ENCODE measurements at regions not wholly inside any gene's neighbourhood (a gene's known extent, or its start where the extent isn't known, plus 50 kb on each side); places are given as distances from the start of the nearest gene placed in this dataset.

DNA sequence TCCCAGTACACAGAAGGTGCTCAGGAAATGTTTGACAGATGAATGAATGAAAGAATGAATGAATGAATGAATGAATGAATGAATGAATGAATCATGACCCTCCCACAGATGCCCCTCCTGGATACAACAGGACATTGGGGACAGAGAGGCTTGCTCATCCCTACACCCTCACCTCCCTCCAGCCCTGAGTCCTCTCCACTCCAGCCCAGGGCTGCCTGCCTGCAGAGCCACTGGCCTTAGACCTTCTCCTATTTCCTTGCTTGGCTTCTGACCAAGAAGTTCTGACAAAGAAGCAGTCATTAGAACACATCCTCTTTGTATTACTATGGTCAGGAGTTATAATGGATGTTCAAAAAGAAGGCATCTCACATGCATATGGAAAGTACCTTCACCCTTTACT lies 240.7 kb upstream of the DAPK1 start:
- intact Hi-C loops (cut with micrococcal nuclease), result no loop called here
- no peak for ATAC-seq
- Histone ChIP-seq H3K9me2 (ENCODE audit: insufficient read depth) (no peaks in the 10 kb centered on the region), H2AFZ (ENCODE audit: low read depth, low read length, poor library complexity, severe bottlenecking) (no peak overlapping the region), H3K4me3 (replicated peaks in 1 of 2; ENCODE audit: low read depth in 1 of 2, low read length in 2 of 2) (no peak overlapping the region), H3K9ac (ENCODE audit: low read length) (no peak overlapping the region), H3K9me3 (ENCODE audit: control insufficient read depth in 1 of 2, insufficient read depth in 1 of 2, low read depth in 1 of 2, low read length in 2 of 2) (no peaks in the 10 kb centered on the region), H4K20me1 (ENCODE audit: insufficient read depth) (no peaks in the 10 kb centered on the region), H3K4me2 (ENCODE audit: low read length) (no peak overlapping the region), H3K4me1 (ENCODE audit: control insufficient read depth in 1 of 2, insufficient read depth in 2 of 2, low read length in 2 of 2) (no peaks in the 10 kb centered on the region), H3K36me3 (ENCODE audit: control insufficient read depth in 1 of 2, insufficient read depth in 2 of 2, low read length in 2 of 2) (no peaks in the 10 kb centered on the region), H3K27me3 (ENCODE audit: insufficient read depth, low read length) (peaks cover 52% of the 10 kb centered on the region), H3K27ac (ENCODE audit: low read depth, low read length) (no peak overlapping the region), H3K79me2 (ENCODE audit: insufficient read depth, low read length) (no peaks in the 10 kb centered on the region)
- no peak for DNase-seq (ENCODE audit: low read depth, low spot score)
- TF ChIP-seq RAD21 (IDR thresholded peaks at IDR 0.05; ENCODE audit: low read depth) (no peak), ELF1 (IDR thresholded peaks at IDR 0.05; ENCODE audit: borderline replicate concordance, low read depth) (no peak), SIN3A (IDR thresholded peaks at IDR 0.05; ENCODE audit: low read depth) (no peak), YY1 (IDR thresholded peaks at IDR 0.05; ENCODE audit: extremely low read depth, insufficient replicate concordance, low read depth, low read length) (no peak)
- TF ChIP-seq, protein P1, sequence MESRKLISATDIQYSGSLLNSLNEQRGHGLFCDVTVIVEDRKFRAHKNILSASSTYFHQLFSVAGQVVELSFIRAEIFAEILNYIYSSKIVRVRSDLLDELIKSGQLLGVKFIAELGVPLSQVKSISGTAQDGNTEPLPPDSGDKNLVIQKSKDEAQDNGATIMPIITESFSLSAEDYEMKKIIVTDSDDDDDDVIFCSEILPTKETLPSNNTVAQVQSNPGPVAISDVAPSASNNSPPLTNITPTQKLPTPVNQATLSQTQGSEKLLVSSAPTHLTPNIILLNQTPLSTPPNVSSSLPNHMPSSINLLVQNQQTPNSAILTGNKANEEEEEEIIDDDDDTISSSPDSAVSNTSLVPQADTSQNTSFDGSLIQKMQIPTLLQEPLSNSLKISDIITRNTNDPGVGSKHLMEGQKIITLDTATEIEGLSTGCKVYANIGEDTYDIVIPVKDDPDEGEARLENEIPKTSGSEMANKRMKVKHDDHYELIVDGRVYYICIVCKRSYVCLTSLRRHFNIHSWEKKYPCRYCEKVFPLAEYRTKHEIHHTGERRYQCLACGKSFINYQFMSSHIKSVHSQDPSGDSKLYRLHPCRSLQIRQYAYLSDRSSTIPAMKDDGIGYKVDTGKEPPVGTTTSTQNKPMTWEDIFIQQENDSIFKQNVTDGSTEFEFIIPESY (IDR thresholded peaks at IDR 0.05; ENCODE audit: extremely low read depth, insufficient replicate concordance, low read length), result no peak
- ChIA-PET POLR2A (no interaction called here), CTCF (no interaction called here), RAD21 (ENCODE audit: low non-redundant PET in 1 of 2, low total read pairs in 2 of 2, uncharacterized antibody in 2 of 2, unreplicated experiment in 2 of 2) (no interaction called here)
- no TSS peak for BruUV-seq (replicated peaks)

DNA sequence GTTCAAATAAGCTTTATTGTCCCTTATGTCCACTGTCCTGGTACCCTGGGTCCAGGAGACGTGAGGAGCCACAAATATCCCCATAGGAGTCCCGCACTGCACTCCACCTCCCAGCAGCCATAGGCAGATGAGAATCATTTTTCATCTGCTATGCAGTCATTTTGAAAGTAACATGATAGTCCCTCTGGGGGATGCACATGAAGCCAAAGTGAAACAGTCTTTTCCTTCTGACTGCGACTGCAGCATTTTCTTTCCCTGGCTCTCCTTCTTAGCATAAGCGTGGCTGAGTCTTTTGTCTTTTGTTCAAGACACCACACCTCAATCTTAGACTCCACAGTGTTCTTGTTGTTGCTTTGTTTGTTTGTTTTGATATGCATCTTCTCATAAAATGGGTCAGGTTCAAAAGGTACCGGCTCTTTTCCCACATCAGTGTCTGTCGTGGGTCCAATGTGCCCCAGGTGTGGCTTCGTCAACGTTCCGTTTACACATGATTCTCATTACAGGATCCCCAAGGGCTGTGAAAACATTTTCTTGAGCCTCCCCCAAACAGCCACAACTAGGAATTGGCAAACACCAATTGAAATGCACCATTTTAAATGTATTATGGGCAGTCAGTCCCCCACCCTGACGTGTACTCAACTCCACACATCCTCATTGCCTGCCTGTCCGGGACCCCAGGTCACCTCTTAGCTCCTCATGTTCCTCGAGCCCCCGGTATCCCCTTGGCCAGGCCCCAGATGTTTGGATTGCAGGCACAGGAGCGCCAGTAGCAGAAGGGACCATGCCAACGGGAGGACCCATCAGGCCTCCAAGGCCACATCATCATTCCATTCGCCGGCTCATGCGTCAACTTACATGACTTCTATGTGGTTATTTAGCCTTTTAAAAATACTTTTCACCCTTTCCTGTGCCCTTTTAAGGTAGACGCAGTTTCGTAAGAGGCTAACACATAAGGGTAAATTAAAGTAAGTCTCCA lies 237.8 kb upstream of the DAPK1 start:
- H3K9me3 ChIP-seq (ENCODE audit: control insufficient read depth in 1 of 2, insufficient read depth in 1 of 2, low read depth in 1 of 2, low read length in 2 of 2), result no peaks in the 10 kb centered on the region
- no peak overlapping the region for H3K9ac ChIP-seq (ENCODE audit: low read length)
- no peaks in the 10 kb centered on the region for H3K9me2 ChIP-seq (ENCODE audit: insufficient read depth)
- RAD21 ChIA-PET (ENCODE audit: low non-redundant PET in 1 of 2, low total read pairs in 2 of 2, uncharacterized antibody in 2 of 2, unreplicated experiment in 2 of 2), result no interaction called here
- H3K79me2 ChIP-seq (ENCODE audit: insufficient read depth, low read length), result no peaks in the 10 kb centered on the region
- no peaks in the 10 kb centered on the region for H3K4me1 ChIP-seq (ENCODE audit: control insufficient read depth in 1 of 2, insufficient read depth in 2 of 2, low read length in 2 of 2)
- ATAC-seq (no peak), DNase-seq (ENCODE audit: low read depth, low spot score) (no peak)
- peaks cover 39% of the 10 kb centered on the region for H3K27me3 ChIP-seq (ENCODE audit: insufficient read depth, low read length)
- H3K36me3 ChIP-seq (ENCODE audit: control insufficient read depth in 1 of 2, insufficient read depth in 2 of 2, low read length in 2 of 2), result no peaks in the 10 kb centered on the region
- no TSS peak for BruUV-seq (replicated peaks)
- H3K27ac ChIP-seq (ENCODE audit: low read depth, low read length), result no peak overlapping the region
- H3K4me3 ChIP-seq (replicated peaks in 1 of 2; ENCODE audit: low read depth in 1 of 2, low read length in 2 of 2), result no peak overlapping the region
- H2AFZ ChIP-seq (ENCODE audit: low read depth, low read length, poor library complexity, severe bottlenecking), result no peak overlapping the region
- POLR2A ChIA-PET, result no interaction called here
- H4K20me1 ChIP-seq (ENCODE audit: insufficient read depth), result no peaks in the 10 kb centered on the region
- intact Hi-C loops (cut with micrococcal nuclease), result no loop called here
- CTCF ChIA-PET, result no interaction called here
- no peak overlapping the region for H3K4me2 ChIP-seq (ENCODE audit: low read length)
- TF ChIP-seq RAD21 (IDR thresholded peaks at IDR 0.05; ENCODE audit: low read depth) (no peak), TCF7L2 (IDR thresholded peaks at IDR 0.05; ENCODE audit: borderline replicate concordance, extremely low read depth, insufficient read depth, insufficient read length) (no peak), SP1 (IDR thresholded peaks at IDR 0.05; ENCODE audit: low read depth) (no peak), SIN3A (IDR thresholded peaks at IDR 0.05; ENCODE audit: low read depth) (no peak)
- TF ChIP-seq, protein P2, sequence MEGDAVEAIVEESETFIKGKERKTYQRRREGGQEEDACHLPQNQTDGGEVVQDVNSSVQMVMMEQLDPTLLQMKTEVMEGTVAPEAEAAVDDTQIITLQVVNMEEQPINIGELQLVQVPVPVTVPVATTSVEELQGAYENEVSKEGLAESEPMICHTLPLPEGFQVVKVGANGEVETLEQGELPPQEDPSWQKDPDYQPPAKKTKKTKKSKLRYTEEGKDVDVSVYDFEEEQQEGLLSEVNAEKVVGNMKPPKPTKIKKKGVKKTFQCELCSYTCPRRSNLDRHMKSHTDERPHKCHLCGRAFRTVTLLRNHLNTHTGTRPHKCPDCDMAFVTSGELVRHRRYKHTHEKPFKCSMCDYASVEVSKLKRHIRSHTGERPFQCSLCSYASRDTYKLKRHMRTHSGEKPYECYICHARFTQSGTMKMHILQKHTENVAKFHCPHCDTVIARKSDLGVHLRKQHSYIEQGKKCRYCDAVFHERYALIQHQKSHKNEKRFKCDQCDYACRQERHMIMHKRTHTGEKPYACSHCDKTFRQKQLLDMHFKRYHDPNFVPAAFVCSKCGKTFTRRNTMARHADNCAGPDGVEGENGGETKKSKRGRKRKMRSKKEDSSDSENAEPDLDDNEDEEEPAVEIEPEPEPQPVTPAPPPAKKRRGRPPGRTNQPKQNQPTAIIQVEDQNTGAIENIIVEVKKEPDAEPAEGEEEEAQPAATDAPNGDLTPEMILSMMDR (IDR thresholded peaks at IDR 0.05 in 2 of 3, conservative IDR thresholded peaks at IDR 0.05 in 1 of 3; ENCODE audit: borderline replicate concordance in 1 of 3, insufficient read depth in 1 of 3, low read depth in 2 of 3, low read length in 2 of 3), result no peak
- TF ChIP-seq, protein P3, sequence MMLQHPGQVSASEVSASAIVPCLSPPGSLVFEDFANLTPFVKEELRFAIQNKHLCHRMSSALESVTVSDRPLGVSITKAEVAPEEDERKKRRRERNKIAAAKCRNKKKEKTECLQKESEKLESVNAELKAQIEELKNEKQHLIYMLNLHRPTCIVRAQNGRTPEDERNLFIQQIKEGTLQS (IDR thresholded peaks at IDR 0.05), result no peak

Measured in HCT116 (cell line).